Activated CD8-positive, alpha-beta memory T cell treated with anti-CD3 and anti-CD28 coated beads, Interleukin-2, amount 50 U/mL, for 48 hours (primary cell): ENCODE measurements at regions not wholly inside any gene's neighbourhood (a gene's known extent, or its start where the extent isn't known, plus 50 kb on each side); places are given as distances from the start of the nearest gene placed in this dataset.

Source experiments
- DNase-seq: peaks from one replicate; pipeline ENCODE4 v3.0.0-alpha.2; 2020

GRCh38 chr6:14652536-14652935, 535.0 kb downstream of the CD83 start:
- DNase-seq, result no peak

GRCh38 chr6:14655201-14656061, 537.9 kb downstream of the CD83 start:
- DNase-seq, result no peak

GRCh38 chr6:14656078-14656521, 538.5 kb downstream of the CD83 start:
- DNase-seq, result no peak

- DNase-seq, result no peak
These were observed 539.1 kb downstream of the CD83 start for GRCh38 chr6:14656649-14657048.

- DNase-seq, result no peak
These were observed 540.5 kb downstream of the CD83 start for GRCh38 chr6:14658030-14658429.

GRCh38 chr6:14658886-14659561, 541.5 kb downstream of the CD83 start:
- no peak for DNase-seq

- DNase-seq, result no peak
These were observed 542.3 kb downstream of the CD83 start for GRCh38 chr6:14659841-14660240.

- no peak for DNase-seq
These were observed 543.4 kb downstream of the CD83 start for GRCh38 chr6:14660806-14661579.

- DNase-seq, result no peak
These were observed 544.1 kb downstream of the CD83 start for GRCh38 chr6:14661691-14662090.

- no peak for DNase-seq
These were observed 546.6 kb downstream of the CD83 start for GRCh38 chr6:14664112-14664601.

GRCh38 chr6:14664621-14665315, 547.2 kb downstream of the CD83 start:
- no peak for DNase-seq

GRCh38 chr6:14665827-14666724, 548.5 kb downstream of the CD83 start:
- peak; percentile 72 for DNase-seq

- DNase-seq, result no peak
These were observed 553.2 kb downstream of the CD83 start for GRCh38 chr6:14670806-14671205.

- no peak for DNase-seq
These were observed 553.7 kb downstream of the CD83 start for GRCh38 chr6:14671261-14671681.

- no peak for DNase-seq
These were observed 554.4 kb downstream of the CD83 start for GRCh38 chr6:14671937-14672336.

- no peak for DNase-seq
These were observed 555.6 kb downstream of the CD83 start for GRCh38 chr6:14673201-14673600.

- no peak for DNase-seq
These were observed 556.9 kb downstream of the CD83 start for GRCh38 chr6:14674458-14674857.

- DNase-seq, result no peak
These were observed 557.5 kb downstream of the CD83 start for GRCh38 chr6:14674867-14675648.

- DNase-seq, result no peak
These were observed 558.5 kb downstream of the CD83 start for GRCh38 chr6:14676064-14676463.

GRCh38 chr6:14676977-14677781, 559.6 kb downstream of the CD83 start:
- DNase-seq, result no peak
